Right forelimb (tissue), 1 donor: ENCODE measurements at regions not wholly inside any gene's neighbourhood (a gene's known extent, or its start where the extent isn't known, plus 50 kb on each side); places are given as distances from the start of the nearest gene placed in this dataset.

Experiments used
- DNase-seq: peaks from one replicate; pipeline ENCODE4 v3.0.0-alpha.2; 2018

DNA sequence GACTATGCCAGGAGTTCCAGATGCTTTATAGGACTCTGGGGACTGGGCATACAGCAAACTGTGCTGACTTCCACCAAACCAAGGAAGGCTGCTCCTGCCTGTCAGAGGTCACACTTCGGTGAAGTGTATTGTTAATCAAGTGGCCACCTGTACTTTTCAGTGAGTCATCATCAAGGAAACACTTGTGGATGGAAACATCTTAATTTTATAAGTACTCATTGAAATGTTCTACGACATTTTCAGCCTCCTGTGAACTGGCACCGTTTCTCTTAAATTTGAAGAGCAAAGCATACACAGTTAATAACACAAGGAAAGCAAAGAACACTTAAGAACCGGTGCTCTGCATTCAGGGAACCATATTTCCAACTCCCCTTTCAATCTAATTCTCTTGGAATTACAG, 801.7 kb upstream of the DPPA4 start:
- no peak for DNase-seq

DNA sequence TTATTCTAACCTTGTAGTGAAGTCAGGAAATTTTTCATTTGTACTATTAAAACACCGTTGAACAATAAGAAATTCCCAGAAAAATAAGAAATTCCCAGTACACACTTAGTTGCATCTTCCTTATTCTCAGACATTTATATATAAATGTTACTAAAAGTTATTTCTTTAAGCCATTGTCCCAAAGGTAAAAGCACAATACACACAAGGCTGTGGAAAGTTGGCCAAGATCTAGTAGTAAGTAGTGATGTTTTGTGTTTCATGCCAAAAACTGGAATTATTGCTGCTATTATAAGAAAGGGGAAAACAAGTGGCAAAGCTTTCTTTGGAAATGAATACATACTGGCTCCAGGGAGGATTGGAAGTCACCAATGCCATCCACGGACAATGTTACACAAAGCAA, 802.5 kb upstream of the DPPA4 start:
- no peak for DNase-seq

DNA sequence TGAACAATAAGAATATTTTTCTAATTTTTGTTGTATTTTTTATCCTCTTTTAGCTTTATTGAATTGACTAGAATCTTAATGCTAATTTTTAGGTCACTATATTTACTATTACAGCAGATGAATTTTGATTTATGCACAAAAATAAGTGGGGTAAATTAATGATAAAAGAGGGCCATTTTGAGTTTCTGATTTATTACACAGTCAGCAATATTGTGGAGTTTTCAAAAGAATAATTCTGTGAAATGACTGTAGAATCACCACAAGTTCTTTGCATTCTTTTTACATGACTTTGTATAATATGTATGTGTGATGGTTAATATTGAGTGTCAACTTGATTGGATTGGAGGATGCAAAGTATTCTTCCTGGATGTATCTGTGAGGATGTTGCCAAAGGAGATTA, 812.4 kb upstream of the DPPA4 start:
- DNase-seq: no peak

DNA sequence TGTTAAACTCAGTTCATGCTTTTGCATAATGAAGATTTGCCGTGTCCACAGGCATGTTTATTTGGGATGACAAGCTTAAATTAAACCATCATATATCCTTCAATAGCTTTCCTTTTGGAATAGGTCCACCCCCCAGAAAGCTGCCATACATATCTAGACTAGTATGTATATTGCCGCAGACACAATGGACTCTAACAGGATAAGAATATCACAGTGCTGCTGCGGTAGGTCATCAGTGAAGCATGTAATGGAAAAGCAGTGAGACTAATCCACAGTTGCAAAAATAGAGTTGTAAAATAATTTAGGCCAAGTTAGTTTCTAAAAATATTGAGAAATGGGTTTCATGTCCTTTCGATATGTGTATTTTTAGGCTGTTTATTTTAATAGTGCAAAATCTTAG, 819.9 kb upstream of the DPPA4 start:
- DNase-seq: no peak

DNA sequence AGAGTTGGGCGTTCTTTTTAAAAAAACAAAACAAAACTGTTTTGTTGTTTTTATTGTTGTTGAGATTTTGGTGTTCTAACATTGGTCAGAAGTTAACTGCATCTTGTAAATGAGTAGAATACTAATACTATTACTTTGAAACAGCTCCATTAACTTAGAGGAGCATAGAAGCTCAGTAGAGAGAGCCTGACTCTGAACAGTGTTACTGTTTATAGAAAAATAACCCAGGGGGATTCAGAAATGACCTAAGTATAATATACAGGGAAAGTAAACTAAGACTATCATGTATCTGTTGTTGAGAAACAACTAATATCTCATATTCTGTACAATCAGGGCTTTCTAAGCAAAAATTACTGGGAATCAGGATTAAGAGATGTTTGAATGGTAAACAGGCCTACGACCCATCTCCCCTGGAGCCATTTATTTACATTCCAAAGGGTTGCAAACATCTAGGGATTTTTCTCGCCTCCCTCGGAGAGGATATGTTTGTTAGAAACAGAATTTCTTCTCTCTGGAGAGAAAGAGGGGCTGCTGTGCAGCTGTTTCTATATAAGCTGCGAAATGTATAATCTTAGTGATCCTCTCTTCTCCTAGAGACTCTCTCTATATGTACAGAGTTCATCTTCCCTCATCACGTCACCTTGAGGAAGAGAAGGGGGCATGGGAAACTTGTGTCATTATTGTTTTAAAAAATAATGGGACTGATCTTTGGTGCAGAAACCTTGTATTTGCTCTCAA, 827.5 kb upstream of the DPPA4 start:
- DNase-seq: no peak

DNA sequence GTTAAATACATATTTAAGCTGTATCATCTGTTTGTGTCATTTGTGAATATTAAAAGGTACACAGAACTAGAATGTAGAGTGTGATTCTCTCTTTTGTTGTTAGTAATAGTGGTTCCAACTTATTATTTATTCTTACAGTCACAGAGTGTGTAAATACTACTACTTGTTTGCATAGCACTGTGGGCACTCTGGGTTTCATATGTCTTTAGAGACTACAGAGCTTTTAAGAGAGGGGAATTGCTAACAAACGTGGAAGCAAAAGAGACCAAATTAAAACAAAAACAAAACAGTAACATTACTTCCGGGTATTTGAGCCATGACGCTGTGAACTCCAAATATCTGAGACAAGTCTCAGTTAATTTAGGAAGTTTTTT, 828.0 kb upstream of the DPPA4 start:
- DNase-seq: no peak

DNA sequence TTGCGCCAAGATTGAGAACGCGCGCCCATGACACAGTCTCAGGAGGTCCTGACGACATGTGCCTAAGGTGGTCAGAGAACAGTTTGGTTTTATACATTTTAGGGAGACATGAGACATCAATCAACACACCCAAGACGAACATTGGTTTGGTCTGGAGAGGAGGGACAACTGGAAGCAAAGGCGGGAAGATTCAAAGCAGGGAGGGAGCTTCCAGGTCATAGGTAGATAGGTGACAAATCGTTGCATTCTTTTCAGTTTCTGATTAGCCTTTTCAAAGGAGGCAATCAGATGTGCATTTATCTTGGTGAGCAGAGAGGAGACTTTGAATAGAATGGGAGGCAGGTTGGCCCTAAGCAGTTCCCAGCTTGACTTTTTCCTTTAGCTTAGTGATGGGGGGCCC, 828.4 kb upstream of the DPPA4 start:
- DNase-seq: no peak

DNA sequence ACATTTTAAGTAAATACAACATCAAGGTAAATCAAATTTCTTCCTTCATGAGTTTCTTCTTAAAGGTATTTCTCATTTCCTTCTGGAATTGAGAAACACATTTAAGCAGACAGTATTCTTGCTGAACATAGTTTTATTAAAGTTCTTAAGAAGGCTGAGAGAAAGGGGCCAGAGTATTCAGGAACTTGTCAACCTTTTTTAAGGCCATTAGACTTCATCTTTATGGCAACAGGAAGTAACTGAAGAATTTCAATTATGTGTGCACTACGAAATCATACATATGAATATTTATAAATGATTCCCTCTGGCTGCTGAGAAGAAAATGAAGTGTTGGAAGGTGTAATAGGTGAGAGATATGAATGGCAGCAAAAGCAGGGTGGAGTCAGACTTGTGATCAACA, 829.4 kb upstream of the DPPA4 start:
- no peak for DNase-seq

DNA sequence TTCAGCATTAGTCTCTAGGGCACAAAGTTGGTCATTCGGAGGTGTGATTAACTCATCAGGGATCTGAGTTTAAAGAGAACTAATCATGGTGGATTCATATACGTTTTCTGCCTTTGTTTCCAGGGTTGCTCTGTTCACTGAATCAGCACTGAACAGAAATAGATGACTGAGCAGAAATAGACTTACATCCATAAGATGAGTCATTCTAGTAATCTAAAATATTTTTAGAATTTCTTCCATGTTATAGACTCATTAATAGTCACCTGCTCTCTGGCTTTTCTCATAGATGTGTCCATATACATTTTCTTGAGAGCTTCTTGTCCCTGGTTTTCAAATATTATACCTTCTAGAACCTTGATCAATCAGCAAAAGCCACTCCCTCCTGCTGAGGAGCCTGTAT, 837.6 kb upstream of the DPPA4 start:
- no peak for DNase-seq

DNA sequence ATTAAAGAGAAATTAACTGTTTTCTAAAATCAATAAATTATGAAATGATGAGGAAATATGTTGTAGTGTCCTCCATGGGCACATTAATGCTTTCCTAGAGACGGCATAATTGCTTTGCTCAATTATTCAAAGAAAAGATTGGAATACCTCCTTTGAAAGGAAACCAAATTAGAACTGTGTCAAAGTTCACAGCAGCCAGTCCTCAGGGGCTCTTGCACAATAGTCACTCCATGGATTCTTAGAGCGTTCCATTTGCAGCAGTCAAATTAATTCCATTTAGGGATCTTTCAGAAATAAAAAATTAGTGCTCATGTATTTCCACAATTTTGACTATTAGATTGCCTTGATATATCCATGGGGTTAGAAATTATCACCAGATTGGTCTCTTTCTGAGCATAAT, 841.6 kb upstream of the DPPA4 start:
- DNase-seq: no peak

DNA sequence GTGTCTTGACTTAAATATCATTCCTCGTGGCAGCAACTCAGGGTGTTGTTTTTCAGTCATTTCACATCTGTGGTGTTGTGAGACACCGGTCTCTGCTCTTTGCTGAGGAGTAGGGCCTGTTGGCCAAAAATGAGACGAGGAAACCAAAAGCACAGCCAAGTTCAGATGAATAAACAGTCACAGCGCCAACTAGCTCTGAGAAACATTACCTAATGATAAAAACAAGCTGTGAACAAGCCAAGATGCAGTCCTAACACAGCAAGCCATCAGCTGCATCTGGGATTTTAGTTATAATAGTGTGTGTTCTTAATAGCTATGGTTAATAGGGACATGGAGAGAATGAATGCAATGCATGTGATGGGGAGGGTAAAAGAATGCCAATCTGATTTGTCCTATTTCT, 843.4 kb upstream of the DPPA4 start:
- peak; percentile 65 for DNase-seq

DNA sequence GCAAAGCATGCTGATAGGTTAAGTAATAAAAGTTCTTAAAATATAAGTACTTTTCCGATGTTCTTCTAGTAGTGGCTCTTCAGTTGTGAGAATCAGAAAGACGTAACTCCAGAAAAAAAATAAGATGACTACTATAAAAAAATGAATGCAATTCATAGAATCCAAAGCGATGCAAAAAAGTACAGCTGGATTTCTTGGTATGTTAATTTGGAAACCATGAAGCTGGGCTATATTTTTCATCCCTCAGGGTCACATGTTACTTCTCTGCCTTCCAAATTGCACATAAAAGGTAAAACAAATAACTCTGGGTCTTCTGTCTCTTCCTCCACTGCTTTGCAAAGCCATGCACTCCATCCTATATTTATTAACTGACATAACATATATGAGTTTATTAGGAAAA, 843.9 kb upstream of the DPPA4 start:
- no peak for DNase-seq

DNA sequence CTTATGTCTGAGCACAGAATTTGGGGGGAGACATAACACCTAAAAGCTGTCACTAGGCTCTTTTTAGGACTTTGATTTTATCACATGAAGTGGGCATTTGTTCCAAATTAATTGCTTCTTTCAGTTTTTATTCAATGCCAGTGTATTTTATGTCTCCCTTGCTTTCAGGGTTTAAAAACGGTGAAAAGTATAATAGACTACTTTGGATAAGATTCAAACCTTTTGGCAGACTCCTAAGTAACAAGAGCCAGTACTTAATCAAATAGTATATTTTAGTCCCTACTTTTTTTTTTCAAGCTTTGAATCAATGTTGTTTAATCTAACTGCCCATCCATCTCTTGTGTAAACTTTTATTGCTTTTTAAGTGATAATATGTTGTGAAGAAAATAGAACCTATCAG, 847.2 kb upstream of the DPPA4 start:
- DNase-seq: no peak

DNA sequence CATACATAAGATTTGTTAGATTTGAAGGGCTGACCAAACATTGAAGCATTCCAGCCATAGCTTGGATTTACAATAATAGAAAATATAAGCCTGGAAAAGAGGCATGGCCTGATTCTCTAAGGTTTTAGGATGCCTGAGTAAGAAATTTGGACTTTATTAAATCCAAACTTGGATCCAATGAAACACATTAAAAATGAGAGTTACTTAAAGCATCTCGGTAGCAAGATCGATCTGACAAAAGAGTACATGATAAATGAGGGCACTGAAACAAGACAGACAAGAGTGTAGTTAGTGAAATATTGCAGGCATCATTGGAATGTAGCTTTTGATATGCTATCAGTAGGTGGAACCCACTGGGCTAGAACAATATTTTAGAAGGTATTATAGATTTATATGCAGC, 855.7 kb upstream of the DPPA4 start:
- DNase-seq: no peak

DNA sequence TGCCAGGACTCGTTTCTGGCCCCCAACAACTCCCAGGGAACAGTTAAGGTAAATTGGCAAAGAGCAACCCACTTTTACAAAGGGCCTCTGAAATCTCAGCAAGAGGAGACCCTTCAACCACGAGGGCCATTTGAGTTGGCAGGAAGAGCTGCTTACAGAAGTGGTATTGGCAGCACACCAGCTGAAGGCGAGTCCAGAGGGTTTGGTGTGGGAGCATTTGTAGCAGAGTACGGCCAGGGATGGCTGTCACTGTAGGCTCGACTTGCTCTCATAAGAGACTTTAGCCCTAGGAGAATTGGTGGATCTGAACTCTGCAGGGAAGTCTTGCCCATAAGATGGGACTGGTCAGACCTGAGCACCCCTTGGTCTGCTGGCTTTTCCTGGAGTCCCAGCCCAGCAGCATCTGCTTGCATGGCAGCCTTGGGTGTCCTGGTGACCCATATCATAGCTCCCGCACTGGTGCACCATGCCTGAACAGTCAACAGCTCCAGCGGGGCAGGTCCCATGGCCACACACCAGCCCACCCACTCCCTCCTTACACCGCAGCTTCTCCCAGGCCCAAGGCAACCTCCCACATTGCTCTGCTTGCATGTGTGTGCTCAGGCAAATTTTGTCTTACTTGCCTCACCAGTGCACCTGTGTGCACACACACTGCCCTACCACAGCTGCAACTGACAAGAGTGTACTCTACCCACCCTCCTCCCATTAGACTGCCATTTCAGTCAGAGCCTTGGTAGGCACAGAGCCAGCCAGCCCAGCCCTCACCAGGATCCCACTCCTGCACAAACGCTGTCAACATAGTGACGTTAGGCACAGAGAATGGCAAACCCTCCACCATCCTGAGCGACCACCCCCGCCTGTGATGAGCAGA, 861.6 kb upstream of the DPPA4 start:
- peak; percentile 38 for DNase-seq

DNA sequence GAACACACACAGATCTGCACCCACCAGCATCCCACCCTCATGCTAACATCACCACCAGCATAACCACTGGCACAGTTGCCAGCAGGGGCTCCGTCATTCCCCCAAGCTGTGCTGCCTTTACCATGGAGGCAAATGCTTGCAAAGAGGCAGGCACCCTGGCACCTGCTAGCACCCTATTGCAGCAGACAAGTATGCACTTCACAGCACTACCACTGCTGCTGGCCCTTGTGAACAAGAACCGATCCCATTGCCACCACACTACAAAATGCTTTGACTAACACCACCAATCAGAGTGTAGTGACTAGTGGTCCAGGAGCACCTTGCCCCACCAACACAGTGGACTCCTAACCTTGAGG, 862.2 kb upstream of the DPPA4 start:
- DNase-seq: no peak

DNA sequence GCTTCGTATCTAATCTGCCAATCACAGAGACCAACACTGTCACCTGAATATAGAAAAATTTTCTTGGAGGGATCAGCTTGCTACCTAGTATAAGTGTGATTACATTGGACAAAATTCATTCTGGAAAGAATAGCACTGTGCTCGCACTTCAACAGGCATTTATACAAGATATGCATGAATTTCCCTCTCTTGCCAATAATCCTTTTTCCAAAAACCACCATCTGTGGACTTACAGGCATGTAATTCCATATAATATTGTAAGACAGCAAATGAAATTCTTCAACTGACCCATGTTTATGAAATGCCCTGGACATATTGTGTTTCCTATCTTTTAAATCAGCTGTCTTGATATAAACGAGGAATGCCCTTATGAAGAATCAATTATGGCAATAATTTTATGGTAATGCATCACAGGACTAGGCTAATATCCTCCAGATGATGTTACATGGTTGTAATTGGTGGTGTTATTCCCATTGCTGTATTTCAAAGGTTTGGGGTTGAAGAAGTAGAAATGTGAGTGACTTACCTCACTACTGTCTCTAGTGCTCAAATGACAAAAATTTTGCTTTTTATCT, 861.4 kb upstream of the NECTIN3 start:
- no peak for DNase-seq

DNA sequence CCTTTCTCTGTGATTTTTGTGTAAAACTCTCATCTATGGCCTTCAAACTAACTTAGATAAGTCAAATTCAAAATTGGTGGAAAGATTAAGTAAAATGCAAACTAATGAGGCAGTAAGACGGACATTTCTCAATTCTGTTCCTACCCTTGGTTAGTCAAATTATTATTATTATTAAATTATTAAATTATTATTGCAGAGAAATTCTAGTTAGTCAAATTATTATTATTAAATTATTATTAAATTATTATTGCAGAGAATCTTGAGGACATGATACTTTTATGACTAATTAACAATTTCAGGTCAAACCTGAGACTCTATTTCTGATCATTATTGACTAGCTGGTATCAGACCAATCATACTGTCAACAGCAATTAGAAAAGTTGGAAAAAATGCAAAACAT, 845.0 kb upstream of the NECTIN3 start:
- DNase-seq: no peak

DNA sequence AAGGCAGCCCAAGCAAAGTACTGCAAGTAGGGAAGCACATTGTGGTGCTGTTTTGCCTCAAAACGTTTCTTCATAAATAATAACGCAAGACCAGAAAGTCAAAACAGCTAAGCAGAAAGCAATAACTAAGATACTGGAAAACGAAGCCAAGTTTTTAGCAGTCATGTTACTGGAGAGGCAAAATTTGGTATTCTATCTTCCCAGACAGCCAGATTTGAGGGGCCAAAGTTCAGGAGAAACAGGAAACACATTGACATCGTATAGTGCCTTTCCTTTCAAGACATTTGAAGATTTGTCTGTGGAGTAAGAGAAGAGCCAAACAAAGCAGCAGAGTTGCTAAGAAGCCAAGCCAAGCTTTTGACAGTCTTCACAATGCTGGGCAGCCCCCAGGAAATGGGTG, 843.6 kb upstream of the NECTIN3 start:
- no peak for DNase-seq

DNA sequence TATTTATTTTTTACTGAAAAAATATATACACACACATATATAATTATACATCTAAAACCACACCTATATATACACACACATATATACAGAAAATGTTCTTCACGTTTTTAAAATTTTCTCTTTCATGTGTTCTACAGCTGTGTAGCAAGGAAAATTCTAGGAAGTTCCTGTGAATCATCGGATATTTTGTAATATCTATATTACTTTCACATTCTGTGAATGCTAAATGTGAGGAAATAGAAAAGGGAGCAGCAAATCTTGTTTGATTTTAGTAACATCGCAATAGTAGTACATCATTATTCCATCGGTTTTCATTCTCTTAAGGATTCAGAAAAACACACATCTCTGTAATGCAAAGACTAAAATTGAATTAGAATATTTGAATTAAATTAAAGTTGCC, 836.8 kb upstream of the NECTIN3 start:
- DNase-seq: no peak

DNA sequence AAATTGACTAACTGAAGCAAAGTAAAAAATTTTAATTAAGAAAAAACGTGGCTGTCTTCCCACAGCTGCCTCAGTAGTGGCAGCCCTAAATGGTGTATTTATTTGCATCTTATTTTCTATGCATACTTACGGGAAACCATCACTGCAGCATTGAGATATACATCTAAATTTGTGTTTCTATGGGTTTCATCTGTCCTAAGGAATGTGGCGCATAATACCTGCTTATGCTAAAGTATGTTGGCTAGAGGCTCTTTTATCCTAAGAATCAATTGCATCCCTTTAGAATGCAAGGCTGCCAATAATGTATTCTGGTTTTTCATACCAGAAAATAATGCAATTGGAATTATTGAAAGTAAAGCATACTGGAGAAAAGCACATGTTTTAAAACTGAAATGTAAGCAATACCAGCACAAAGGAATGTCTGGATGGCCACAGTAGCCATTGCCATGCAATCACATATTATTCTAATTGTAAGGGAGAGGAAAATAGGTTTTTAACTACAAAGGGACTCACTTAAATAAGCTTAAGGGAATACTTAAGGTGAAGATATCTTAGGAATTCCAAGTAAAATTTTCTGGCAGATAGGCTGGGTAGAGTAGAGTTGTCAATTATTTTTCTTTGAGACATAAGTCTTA, 834.5 kb upstream of the NECTIN3 start:
- DNase-seq: no peak

DNA sequence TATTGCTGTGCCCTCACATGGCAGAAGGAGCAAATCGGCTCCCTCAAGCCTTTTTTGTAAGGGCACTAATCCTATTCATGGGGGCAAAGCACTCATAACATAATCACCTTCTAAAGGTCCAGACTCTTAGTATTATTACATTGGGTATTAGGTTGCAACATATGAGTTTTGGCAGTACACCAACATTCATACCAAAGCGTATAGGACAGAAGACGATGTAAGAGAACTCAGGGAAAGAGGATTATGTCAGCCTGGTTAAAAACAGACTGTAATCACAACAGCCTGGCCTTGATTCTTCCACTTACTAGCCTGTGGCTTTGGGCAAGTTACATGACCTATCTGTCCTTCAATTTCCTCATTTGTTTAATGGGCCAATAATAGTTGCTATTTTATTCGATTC, 828.5 kb upstream of the NECTIN3 start:
- DNase-seq: no peak

DNA sequence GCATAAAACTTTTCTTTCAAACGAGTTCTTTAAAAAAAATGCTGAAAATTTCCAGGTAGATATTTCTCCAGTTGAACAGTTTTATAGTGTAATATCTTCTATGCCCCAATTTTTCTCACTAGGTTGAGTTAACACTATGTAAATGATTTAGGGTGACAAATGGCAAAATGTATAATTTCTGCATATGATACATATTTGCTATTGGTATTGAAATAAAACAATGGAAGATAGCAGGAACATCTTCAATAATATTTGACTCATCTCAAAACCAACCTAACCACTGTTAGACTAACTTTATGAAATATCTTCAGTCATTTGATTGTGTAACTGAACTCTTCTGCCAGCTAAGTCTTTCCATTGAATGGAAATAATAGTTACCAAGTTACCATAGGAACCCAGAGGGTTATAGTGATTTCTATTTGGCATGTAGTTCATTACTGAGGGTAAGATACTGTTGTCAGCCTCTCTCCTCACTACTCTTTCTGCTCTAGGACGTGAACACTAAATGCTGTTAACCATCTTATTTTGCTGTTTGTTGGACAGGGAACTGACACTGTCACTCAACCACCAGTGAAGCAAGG, 824.7 kb upstream of the NECTIN3 start:
- DNase-seq: no peak

DNA sequence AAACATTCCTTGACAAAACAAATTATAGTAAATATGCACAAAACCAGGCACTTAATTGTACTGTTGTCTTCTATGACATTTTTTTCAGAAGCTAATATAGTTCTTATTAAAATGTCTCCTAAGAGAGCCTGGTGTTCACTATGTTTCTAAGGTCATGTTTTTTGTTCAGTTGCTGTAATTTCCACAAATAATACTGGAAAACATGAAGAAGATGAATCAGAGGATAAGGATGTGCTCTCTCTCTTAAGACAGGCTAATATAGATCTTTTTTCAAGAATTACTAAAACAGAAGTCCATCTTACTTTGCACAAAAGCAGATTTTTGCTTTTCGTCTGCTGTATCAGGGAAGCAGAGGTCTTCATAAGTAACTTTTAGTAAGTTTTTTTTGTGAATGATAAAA, 823.0 kb upstream of the NECTIN3 start:
- DNase-seq: no peak
